HG03196 (cell line): ENCODE measurements at regions not wholly inside any gene's neighbourhood (a gene's known extent, or its start where the extent isn't known, plus 50 kb on each side); places are given as distances from the start of the nearest gene placed in this dataset.

ENCODE experiments used
- ATAC-seq: cut with Tn5 transposase; IDR thresholded peaks from one replicate; pipeline ENCODE4 v1.9.1; 2021; ENCODE audit not compliant: unreplicated experiment

DNA sequence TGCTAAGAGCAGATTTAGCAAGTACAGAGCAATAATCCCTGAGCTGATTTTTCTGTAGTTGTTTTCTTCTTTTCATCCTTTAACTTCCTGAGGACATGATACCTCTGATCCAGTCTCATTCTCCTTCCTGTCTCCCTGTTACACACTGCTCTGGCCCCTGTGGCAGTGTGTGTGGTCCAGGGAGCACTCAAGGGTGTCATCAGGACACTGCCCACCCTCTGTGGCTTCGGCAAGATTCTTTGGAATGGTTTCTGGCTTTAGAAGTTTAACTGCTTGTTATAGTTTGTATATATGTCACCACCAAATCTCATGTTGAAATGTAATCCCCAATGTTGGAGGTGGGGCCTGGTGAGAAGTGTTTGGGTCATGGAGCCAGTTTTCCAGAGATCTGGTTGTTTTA, 637.3 kb downstream of the BCOR start:
- ATAC-seq: no peak

DNA sequence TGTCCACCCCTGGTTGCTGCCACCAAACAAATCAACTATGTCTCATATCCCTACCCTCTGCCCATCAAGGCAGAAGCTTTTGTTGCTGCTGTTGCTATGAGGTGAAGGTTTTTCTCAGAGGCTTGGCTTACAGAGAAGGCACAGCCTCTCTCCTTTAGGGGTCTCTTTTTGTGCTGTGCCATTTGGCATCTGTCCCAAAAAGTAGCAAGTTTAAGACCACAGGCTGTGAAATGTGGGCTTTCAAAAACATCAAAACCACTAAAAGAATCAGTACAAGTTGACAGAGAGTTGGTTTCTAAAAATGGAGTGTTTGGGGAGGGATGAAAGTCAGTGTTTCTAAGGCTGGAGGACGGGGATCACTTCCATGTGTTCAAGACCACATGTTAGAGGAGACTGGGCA, 634.9 kb downstream of the BCOR start:
- ATAC-seq: no peak

DNA sequence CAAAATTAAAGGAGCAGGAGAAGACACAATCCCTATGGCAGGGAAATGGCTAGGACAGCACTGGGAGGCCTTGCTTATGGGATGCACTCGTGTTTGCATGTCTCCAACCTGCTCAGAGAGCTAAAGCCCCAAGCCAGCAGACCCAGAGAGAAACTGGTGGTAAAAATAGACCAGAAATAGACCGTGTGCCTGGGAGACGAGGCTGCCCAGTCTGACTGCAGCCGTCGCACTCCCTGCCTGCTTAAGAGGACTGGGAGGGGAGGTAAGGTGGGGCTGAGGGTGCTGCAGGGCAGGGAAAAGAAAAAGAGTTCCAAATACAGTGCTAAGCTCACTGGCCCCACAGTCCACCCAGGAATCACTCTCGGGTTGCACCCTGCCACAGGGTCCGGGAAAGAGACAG, 633.5 kb downstream of the BCOR start:
- no peak for ATAC-seq

DNA sequence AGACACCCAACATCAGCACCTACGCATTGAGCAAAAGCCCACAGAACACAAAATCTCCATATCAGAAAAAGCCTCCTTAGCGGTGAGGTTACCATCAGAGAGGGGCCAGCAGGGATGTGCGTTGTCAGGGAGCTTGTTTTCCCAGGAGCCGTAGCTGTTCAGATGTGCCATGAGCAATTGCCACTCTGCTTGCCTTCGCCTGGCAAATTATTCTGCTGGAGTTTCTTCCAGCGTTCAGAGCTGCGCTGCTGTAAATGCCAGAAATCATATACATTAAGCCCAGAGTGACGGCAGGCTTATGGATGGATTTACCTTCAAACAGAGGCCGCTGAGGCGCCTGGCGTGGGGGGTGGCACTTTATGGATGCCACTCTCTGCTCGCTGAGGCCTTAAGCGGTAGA, 632.3 kb downstream of the BCOR start:
- no peak for ATAC-seq

DNA sequence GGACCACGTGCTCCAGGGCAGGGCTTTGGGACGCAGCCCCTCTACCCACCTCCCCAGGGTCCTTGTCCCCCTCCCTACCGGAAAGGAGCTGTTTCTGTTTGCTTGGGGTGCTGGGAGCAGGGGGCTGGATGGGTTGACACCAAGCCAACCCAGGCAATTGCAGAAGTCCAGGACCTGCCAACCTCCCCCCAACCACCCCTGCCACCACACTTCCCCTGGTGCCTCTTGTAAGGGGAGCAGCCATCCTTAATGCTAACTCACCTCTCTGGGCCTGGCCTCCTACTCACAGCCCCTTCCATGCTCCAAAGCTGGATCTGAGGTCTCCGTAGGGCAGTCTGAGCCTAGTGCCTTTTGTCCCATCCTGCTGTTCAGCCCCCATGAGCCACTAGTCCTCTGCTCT, 631.9 kb downstream of the BCOR start:
- ATAC-seq: no peak

DNA sequence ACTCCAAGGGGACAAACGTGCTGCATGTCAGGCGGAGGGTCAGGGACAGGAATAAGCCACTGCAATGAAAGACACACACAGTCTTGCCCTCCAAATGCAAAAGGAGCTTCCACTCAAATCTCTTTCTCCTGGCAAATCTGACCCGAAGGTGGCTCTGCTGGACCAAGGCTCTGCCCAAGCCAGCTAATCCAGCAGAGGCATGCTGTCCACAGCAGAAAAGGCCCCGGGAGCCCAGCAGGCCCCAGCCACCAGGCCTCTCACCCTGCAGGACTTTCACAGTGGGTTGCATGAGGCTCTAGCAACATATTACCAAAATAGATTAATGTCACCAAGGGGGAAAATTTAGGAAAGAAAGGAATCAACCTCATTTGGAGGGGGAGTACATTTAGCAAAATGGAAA, 628.6 kb downstream of the BCOR start:
- ATAC-seq: no peak

DNA sequence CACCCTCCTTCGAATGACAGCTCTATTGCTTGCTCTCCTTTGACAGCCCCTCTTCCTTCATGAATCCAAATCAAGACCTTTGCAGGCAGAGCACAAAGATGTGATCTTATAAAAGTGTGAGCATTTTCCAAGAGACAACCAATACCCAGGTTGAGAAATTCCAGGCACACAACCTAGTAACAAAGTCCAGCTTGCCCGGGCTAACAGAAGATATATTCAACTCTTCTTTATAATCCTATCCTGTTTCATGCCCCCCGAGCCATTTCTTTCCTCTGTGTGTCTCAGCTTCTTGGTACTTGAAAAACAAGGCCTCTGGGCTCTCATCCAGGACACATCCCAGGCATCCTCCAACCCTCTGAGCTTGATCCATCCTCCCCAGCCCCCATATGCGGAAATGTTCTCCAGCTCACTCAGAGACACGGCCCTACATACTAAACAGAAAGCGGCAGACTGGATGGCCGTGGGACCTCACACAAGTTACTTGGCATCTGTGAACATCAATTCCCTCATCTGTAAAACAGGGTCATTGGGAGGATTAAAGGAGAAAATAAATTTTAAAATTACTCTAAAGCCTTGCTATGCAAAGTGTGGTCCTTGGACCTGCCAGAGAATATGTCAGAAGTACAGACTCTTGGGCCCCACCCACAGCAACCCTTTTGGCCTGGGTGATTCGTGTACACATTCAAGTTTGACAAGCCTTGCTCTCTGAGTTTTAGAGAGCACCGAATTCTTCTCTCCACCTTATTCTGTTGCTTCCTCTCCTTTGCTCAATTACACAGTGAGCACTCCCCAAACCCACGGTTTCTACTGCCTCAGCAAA, 627.0 kb downstream of the BCOR start:
- ATAC-seq: no peak

DNA sequence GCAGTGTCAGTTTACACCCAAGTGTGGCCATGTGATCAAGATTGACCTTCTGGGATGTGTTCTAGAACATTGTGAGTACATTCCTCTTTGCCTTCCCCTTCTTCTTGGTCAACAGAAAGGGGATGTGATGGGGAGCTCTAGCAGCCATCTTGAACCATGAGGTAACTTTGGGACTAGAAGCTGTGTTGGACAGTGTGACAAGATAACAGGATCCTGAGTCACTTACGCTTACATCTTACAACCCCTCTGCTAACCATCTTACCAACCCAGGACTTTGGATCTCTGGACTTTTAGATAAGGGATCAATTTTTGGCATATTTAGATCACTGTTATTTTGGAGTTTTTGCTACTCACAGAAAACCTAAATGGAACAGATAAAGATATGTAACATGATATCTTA, 625.6 kb downstream of the BCOR start:
- no peak for ATAC-seq

DNA sequence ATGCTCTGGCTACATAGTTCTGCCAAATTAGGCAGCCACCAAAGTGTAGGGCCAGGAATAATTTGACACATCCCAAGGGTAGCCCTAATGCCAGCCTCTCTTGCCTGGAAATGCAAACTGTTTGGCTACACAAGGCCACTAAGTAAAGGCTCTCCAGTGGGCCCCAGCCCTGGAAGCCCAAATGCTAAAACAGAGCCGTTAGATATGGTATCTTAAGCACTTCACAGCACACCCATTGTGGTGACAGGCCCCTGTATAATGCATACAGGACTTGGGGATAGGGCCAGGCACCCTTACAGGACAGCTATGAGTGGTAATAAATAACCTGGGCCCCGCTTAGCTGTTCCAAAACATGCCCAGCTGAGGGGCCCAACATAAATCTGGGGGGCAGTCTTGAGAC, 623.9 kb downstream of the BCOR start:
- no peak for ATAC-seq

DNA sequence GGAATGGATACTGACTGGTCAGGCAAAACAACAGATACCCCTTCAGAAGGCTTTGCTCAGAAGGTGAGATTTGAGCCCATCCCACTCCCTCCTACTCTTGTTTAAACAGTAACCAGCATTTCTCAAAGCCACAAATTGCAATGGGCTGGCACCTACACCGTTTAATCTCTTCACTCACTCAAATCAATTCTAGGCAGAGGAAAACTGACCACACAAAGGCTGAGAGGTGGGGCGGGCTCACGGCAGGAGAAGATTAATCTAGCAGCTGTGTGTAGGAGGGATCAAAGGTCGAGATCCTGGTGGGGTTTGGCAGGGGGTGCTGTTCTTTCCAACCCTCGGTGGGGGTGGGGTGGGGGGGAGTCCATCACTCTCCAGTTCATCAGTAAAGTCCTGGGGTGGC, 622.4 kb downstream of the BCOR start:
- no peak for ATAC-seq

DNA sequence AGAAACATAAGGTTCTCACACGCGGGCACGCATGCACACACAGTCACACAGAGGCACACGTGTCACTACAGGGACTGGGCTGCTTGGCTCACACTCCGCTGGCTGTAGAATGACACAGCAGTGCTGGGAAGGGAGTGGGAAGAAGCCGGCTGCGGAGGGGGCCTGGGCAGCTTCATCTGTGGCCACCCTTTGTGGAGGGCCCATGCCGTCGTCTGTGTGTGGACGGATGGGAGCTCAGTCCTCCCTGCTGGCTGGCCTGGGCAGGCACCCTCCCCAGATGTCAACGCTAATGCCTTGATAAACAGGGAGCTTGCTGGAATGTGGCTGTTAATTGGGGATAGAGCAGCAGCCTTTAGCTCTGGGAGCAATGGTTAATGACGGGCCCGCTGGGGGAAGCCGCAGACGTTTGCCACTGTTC, 621.1 kb downstream of the BCOR start:
- no peak for ATAC-seq

DNA sequence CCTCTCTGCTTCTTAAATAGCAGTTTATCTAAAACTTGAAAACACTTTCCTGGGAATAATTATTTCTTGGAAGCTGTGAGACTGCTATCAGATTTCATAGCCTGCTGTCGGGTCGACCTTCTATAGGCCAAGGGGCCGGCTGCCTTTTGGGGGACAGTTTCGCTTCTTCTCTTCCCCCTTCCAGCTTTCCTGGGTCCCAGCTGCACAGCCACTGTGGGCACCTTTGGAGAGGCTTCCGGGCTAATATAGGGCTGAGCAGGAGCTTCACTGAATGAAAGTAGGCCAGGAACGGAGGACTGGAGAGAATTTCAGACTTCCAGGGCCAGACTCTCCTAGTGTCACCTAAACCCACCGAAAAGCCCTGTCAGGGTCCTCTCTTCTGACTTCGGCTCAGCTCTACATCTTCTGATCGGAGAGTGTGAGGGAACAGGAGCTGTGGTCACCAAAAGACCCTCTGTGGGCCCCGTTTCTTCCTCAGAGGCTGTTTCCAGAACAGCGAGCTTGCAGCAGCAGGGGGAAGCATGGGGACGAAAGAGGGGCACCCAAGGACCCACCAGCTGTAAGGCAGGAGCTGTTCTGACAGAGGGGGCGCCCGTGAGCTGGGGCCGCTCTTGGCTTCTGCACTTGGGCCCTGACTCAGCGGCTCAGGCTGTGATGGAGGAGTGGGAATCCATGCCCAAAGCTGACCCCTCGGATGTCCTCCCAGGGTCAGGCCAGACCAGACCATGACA, 620.6 kb downstream of the BCOR start:
- no peak for ATAC-seq

DNA sequence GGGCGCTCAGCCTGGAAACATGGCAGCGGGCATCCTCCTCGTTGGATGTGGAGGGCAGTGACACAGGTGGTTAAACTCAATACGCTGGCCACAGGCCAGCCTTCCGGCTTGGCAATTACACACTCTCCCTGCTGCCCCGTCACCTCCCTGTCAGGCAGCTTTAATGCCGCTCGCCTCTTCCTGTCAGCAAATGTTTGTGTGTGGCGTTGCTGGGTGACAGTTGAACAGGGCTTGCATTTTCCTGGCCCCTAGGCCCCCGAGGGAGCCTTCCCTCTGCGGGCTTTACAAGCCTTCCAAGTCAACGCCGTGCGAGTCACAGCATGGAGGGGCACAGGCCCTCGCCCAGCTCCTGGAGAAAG, 620.0 kb downstream of the BCOR start:
- ATAC-seq: no peak

DNA sequence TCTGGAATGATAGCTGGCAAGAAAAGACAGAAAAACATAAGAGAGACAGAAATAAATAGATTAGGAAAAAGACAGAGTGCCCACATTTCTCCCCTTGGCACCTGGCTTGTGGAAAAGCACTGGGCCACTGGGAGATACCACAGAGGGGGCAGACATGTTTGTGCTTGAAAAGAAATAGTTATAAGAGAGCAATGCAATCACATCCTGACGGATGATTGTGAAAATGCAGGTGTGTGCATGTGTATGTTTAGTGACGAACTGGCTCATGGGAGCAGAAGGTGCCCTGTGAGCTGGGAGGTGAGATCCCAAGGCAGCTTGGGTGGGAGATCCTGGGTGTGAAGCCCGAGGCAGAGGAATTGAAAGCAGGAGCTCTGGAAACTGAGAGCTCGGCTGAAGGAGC, 617.9 kb downstream of the BCOR start:
- no peak for ATAC-seq

DNA sequence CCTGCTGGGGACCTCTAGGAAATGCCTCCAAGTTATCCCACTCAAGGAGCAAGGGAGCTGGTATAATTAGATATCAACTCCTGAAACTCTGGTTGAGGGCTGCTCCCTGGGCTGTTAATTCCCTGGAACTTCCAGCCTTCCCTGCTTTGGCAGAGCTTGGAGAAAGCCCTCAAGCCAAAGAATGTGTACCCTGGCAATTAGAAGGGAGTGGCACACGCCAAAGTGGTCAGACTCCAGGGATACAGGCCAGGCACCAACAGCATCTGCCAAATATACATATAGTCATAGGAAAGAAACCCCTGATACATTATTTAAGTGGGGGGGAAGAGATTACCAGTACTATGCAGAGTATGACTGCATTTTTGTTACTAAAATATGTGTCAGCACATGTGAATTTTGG, 616.8 kb downstream of the BCOR start:
- ATAC-seq: no peak

DNA sequence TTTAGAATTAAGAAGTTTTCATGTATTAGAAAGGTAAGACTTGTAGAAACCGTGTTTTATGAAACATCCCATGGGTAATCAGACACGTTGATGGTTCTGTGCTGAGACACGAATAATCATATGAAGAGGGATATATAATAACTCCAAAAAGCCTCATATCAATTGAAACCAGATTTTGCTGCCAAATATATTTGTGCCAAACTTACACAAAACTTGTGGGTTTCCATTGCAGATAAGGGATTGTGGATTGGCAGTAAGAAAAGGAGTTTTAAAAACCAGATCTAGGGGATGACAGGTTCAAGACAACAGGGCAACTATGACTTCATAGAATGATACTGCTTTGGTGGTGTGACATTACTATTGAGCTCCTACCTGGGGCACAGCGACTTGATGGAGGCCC, 616.1 kb downstream of the BCOR start:
- no peak for ATAC-seq

DNA sequence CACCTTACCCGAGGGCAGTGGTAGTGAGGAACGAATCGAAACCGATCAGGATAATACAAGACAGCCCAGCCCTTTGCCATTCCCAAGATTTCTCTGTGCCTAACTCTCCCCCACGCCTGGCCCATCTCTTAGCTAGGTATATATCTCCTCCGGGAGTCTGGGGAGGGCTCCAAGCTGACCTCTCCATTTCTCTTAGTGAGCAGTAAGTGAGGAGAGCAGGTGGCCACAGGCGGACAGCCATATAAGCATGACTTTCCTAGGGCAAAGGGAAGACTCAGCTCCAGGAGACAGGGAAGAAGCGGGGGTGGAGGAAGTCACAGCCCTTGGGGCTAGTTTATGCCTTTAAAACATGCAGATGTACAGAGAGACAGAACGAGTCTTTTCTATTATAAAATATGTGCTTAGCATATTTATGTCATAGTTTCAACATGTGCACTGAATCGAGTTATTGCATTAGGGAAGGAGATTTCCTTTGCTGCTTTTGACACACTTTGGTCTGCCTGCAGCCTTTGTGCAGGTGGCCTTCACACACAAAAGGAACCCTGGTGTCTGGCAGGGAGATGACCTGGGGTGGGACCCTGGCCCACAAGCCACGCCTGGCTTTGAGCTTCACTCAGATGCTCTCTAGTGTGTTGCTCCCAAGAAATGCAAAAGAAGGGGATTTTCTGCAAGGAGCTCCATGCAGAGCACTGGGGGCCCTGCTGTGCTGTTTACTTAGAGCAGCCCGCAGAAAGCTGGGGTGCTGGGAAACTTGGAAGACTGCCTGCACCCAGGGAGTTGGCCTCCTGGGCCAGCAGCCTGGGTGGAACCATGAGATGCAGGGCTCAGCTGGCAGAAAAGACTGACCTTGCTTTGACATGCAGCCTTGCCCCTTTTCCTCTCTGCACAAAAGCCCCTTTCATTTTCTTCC, 613.3 kb downstream of the BCOR start:
- no peak for ATAC-seq

DNA sequence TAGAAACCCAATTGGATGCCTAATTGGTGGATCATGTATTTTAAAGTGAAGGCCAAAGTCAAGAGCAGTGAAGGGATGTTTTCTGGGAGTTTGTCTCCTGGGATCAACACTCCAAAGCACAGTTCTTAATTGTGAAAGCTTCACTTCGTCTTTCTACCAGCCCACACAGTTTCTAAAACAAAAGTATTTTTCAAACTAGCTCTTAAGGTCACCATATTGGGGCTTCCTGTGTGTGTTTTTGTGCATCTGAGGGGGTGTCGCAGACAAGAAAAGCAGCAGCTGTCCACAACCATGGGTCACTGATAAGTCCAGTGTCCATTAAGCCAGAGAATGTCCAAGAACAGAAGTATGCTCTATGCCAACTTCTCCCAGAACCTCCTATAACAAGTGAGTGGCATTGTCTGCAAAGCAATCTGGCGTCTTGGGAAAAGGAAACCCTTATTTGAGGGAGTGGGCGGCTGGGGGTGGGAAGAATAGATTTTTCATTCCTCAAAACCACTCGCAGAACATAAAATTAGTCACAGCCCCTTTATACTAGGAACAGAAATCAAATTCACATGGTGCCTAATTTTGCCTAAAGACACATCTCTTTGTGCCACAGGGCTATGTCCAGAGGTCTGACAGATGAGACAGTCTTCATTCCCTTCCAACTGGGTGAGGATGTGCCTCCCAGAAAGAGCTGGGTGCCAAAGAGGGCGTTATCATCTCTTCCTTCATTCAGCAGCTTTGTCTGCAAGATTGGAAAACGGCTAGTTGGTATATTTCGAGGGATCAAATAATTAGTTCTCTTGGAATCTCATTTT, 610.4 kb downstream of the BCOR start:
- no peak for ATAC-seq

DNA sequence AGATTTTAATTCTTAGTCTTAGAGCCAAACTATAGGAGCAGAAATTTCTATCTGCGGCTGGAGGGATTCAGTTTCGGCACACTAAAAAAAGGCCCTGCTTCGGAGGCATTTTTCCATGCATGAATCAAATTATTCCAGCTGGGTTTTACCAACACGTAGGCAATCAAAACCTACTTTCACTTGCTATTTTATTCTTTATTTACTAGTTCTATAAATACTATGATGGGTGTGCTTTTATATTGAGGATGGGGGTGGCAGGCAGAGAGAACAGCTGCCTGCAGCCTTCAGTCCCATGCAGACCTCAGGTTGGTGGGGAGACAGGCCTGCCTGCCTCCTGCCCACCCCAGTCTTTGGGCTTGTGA, 609.8 kb downstream of the BCOR start:
- ATAC-seq: no peak

DNA sequence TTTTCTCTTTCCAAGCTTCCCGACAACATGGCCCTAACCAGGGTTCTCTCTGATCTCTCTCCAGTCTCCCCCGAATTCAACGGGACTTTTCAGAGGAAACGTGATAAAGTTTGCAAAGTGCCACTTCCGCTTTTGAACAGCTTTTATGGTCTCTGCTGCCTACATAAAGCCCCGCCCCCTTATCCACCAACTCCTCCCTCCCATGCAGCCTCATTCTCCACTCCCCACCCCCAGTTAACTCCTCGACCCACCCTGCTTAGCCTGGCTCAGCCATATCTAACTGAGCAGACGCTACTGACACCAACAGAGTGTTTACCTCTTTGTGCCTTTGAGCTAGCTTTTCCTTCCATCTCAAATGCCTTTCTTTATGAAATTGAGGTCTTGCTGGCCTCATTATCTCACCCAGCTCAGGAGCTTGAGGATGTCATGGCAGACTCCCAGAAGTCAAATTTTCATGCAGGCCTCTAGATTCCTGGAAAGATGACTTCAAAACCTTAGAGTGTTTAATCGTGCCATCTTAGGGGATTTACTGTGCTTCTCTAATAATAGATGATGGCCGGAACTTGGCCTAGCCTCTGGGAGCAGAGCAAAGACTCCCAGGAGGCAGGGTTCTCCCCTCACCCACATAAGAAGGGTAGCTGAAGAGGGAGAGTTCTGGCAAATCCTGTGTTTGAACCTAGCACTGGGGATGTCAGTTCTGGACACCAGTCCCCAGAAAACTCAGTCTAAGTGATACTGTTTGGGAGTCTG, 606.0 kb downstream of the BCOR start:
- ATAC-seq: no peak
